Mesenchymal stem cell (in vitro differentiated cells and primary cell): ENCODE measurements at regions not wholly inside any gene's neighbourhood (a gene's known extent, or its start where the extent isn't known, plus 50 kb on each side); places are given as distances from the start of the nearest gene placed in this dataset.

Source experiments
- DNase-seq: peaks from one replicate; pipeline ENCODE4 v3.0.0-alpha.2; 2013
- H2AFZ ChIP-seq: one replicate; pipeline ENCODE4 v1.6.1; 2013; ENCODE audit warnings: low read depth, mild to moderate bottlenecking, control low read depth, inconsistent platforms, low read length, moderate library complexity
- H2AK5ac ChIP-seq: 2 replicates; pipeline ENCODE4 v1.6.1; 2013; ENCODE audit warnings: low read length, moderate library complexity, mild to moderate bottlenecking, inconsistent platforms; ENCODE audit not compliant: severe bottlenecking
- H2BK120ac ChIP-seq: one replicate; pipeline ENCODE4 v1.6.1; 2013; ENCODE audit warnings: low read depth, mild to moderate bottlenecking, inconsistent platforms, low read length, moderate library complexity
- H2BK12ac ChIP-seq, 2 experiments: one replicate each; pipeline ENCODE4 v1.6.1; 2013; ENCODE audit warnings: inconsistent platforms in 2 of 2, low read length in 2 of 2, mild to moderate bottlenecking in 2 of 2, moderate library complexity in 2 of 2, control low read depth in 1 of 2
- H2BK15ac ChIP-seq: one replicate; pipeline ENCODE4 v1.6.1; 2013; ENCODE audit warnings: mild to moderate bottlenecking, low read depth, inconsistent platforms; ENCODE audit not compliant: poor library complexity, severe bottlenecking
- H2BK5ac ChIP-seq: 2 replicates; pipeline ENCODE4 v1.6.1; 2013; ENCODE audit warnings: low read depth, mild to moderate bottlenecking, low read length, control low read depth, inconsistent platforms; ENCODE audit not compliant: poor library complexity, severe bottlenecking
- H3K14ac ChIP-seq, 2 experiments: one replicate each; pipeline ENCODE4 v1.6.1; 2013; ENCODE audit warnings: inconsistent platforms in 2 of 2, low read length in 2 of 2, control low read depth in 1 of 2, mild to moderate bottlenecking in 1 of 2, moderate library complexity in 1 of 2
- H3K18ac ChIP-seq, 2 experiments: one replicate each; pipeline ENCODE4 v1.6.1; 2013; ENCODE audit warnings: inconsistent platforms in 2 of 2, low read length in 2 of 2, control low read depth in 1 of 2, low read depth in 1 of 2, mild to moderate bottlenecking in 1 of 2
- H3K23ac ChIP-seq, 2 experiments: one replicate each; pipeline ENCODE4 v1.6.1; 2013; ENCODE audit warnings: inconsistent platforms in 2 of 2, low read length in 2 of 2, mild to moderate bottlenecking in 2 of 2, moderate library complexity in 2 of 2, control low read depth in 1 of 2
- H3K27ac ChIP-seq: 2 replicates; pipeline ENCODE4 v1.5.1; 2013; ENCODE audit warnings: mild to moderate bottlenecking, moderate library complexity, low read length, control low read depth, inconsistent platforms; ENCODE audit not compliant: poor library complexity, severe bottlenecking
- H3K27me3 ChIP-seq, 2 experiments: 2 replicates each; pipeline versions ENCODE4 v1.6.1 to v1.7.0; 2013; ENCODE audit warnings: low read length in 2 of 2, mild to moderate bottlenecking in 2 of 2, moderate library complexity in 2 of 2, control low read depth in 1 of 2, inconsistent platforms in 1 of 2; ENCODE audit not compliant: control insufficient read depth in 1 of 2, insufficient read depth in 1 of 2
- H3K36me3 ChIP-seq, 2 experiments: 2 replicates each; pipeline versions ENCODE4 v1.6.1 to v1.7.0; 2013; ENCODE audit warnings: low read length in 2 of 2, control low read depth in 1 of 2, inconsistent platforms in 1 of 2, low read depth in 1 of 2, mild to moderate bottlenecking in 1 of 2; ENCODE audit not compliant: insufficient read depth in 2 of 2, control insufficient read depth in 1 of 2
- H3K4ac ChIP-seq, 2 experiments: one replicate each; pipeline ENCODE4 v1.6.1; 2013; ENCODE audit warnings: inconsistent platforms in 2 of 2, low read length in 2 of 2, mild to moderate bottlenecking in 2 of 2, moderate library complexity in 2 of 2, control low read depth in 1 of 2, low read depth in 1 of 2
- H3K4me1 ChIP-seq: 2 replicates; pipeline ENCODE4 v1.6.1; 2013; ENCODE audit warnings: low read depth, low read length, control low read depth; ENCODE audit not compliant: control insufficient read depth, insufficient read depth
- H3K4me2 ChIP-seq: 2 replicates; pipeline ENCODE4 v1.6.1; 2013; ENCODE audit warnings: low read length, mild to moderate bottlenecking, inconsistent platforms; ENCODE audit not compliant: poor library complexity, severe bottlenecking
- H3K4me3 ChIP-seq, 2 experiments: 2 replicates each; pipeline versions ENCODE4 v1.5.1 to v1.7.0; 2013; ENCODE audit warnings: low read length in 2 of 2, mild to moderate bottlenecking in 2 of 2, control low read depth in 1 of 2, low read depth in 1 of 2; ENCODE audit not compliant: insufficient read depth in 1 of 2
- H3K79me1 ChIP-seq: replicated peaks from 2 replicates; pipeline ENCODE4 v1.6.1; 2013; ENCODE audit warnings: mild to moderate bottlenecking, control low read depth, low read length, inconsistent platforms; ENCODE audit not compliant: poor library complexity, severe bottlenecking
- H3K9ac ChIP-seq: 2 replicates; pipeline ENCODE4 v1.7.0; 2013; ENCODE audit warnings: mild to moderate bottlenecking, low read length, moderate library complexity
- H3K9me3 ChIP-seq: 2 replicates; pipeline ENCODE4 v1.7.0; 2013; ENCODE audit warnings: mild to moderate bottlenecking, low read length; ENCODE audit not compliant: control insufficient read depth
- H4K8ac ChIP-seq: one replicate; pipeline ENCODE4 v1.6.1; 2013; ENCODE audit warnings: inconsistent platforms, mild to moderate bottlenecking, low read length, moderate library complexity
- H4K91ac ChIP-seq: one replicate; pipeline ENCODE4 v1.6.1; 2013; ENCODE audit warnings: mild to moderate bottlenecking, low read length, inconsistent platforms
- WGBS: methylation state at CpG from one replicate; pipeline ENCODE4 v1.1.7; 2013; ENCODE audit warnings: mixed read lengths; 5-methylcytosine and 5-hydroxymethylcytosine counted together

GRCh38 chr13:31674051-31674450, 65.3 kb upstream of the RXFP2 start:
- Histone ChIP-seq H2BK120ac (no peak overlapping the region), H3K4me3 (no peak overlapping the region), H3K27ac (no peak overlapping the region), H3K4me2 (no peak overlapping the region), H3K79me1 (no peaks in the 10 kb centered on the region), H2BK5ac (no peak overlapping the region), H4K91ac (no peak overlapping the region), H3K23ac (no peak overlapping the region), H2AK5ac (no peak overlapping the region), H3K27me3 (no peaks in the 10 kb centered on the region), H3K9ac (peak overlapping the region; percentile 6), H3K4me1 (no peaks in the 10 kb centered on the region), H3K18ac (no peak overlapping the region), H4K8ac (no peak overlapping the region), H3K14ac (no peak overlapping the region), H2AFZ (no peak overlapping the region), H2BK12ac (no peak overlapping the region), H3K4ac (no peak overlapping the region), H3K36me3 (no peaks in the 10 kb centered on the region), H2BK15ac (no peak overlapping the region), H3K9me3 (no peaks in the 10 kb centered on the region)
- DNase-seq, result no peak
- no CpG with 5 or more reads among the region's 1 CpG for WGBS

GRCh38 chr13:31675440-31675953, 63.8 kb upstream of the RXFP2 start:
- Histone ChIP-seq H3K27ac (no peak overlapping the region), H2BK15ac (no peak overlapping the region), H3K9ac (no peak overlapping the region), H2AFZ (no peak overlapping the region), H2AK5ac (no peak overlapping the region), H3K4me2 (no peak overlapping the region), H4K8ac (no peak overlapping the region), H2BK12ac (no peak overlapping the region), H3K4me3 (peak overlapping the region in 1 of 2 experiments; percentile 41), H4K91ac (no peak overlapping the region), H3K79me1 (no peaks in the 10 kb centered on the region), H3K4ac (no peak overlapping the region), H3K27me3 (no peaks in the 10 kb centered on the region), H3K23ac (no peak overlapping the region), H3K14ac (no peak overlapping the region), H3K18ac (no peak overlapping the region), H2BK120ac (no peak overlapping the region), H3K4me1 (no peaks in the 10 kb centered on the region), H2BK5ac (no peak overlapping the region), H3K36me3 (no peaks in the 10 kb centered on the region), H3K9me3 (no peaks in the 10 kb centered on the region)
- WGBS, result 44% methylated on average over 3 of the region's 5 CpGs
- DNase-seq, result no peak

GRCh38 chr13:31681133-31681532, 58.2 kb upstream of the RXFP2 start:
- H3K9me3 ChIP-seq, result peaks cover 13% of the 10 kb centered on the region
- no peak overlapping the region for H3K4me3 ChIP-seq
- H3K23ac ChIP-seq, result no peak overlapping the region
- H3K27ac ChIP-seq, result no peak overlapping the region
- no peak overlapping the region for H3K4me2 ChIP-seq
- no peaks in the 10 kb centered on the region for H3K27me3 ChIP-seq
- H2AFZ ChIP-seq, result no peak overlapping the region
- no peak overlapping the region for H2BK15ac ChIP-seq
- H2BK120ac ChIP-seq, result no peak overlapping the region
- H3K79me1 ChIP-seq, result no peaks in the 10 kb centered on the region
- no peak overlapping the region for H4K8ac ChIP-seq
- H3K18ac ChIP-seq, result no peak overlapping the region
- no peak overlapping the region for H2BK5ac ChIP-seq
- no peak overlapping the region for H4K91ac ChIP-seq
- no peaks in the 10 kb centered on the region for H3K36me3 ChIP-seq
- H3K4ac ChIP-seq, result no peak overlapping the region
- no peak overlapping the region for H2BK12ac ChIP-seq
- H3K14ac ChIP-seq, result no peak overlapping the region
- 83% methylated on average over 1 of the region's 2 CpGs for WGBS
- H3K4me1 ChIP-seq, result no peaks in the 10 kb centered on the region
- H2AK5ac ChIP-seq, result no peak overlapping the region
- no peak for DNase-seq
- no peak overlapping the region for H3K9ac ChIP-seq

GRCh38 chr13:31684466-31684865, 54.9 kb upstream of the RXFP2 start:
- H4K91ac ChIP-seq, result no peak overlapping the region
- no peak overlapping the region for H3K4ac ChIP-seq
- no peak overlapping the region for H2AK5ac ChIP-seq
- no peak overlapping the region for H2AFZ ChIP-seq
- peaks cover 13% of the 10 kb centered on the region for H3K9me3 ChIP-seq
- H3K4me1 ChIP-seq, result no peaks in the 10 kb centered on the region
- no peak overlapping the region for H2BK15ac ChIP-seq
- no peak overlapping the region for H3K23ac ChIP-seq
- no peak overlapping the region for H2BK120ac ChIP-seq
- no peak overlapping the region for H3K27ac ChIP-seq
- no peak overlapping the region for H2BK12ac ChIP-seq
- WGBS, result 88% methylated on average over 1 of the region's 2 CpGs
- H4K8ac ChIP-seq, result no peak overlapping the region
- no peak overlapping the region for H2BK5ac ChIP-seq
- no peak overlapping the region for H3K14ac ChIP-seq
- no peak overlapping the region for H3K4me2 ChIP-seq
- no peaks in the 10 kb centered on the region for H3K27me3 ChIP-seq
- H3K79me1 ChIP-seq, result no peaks in the 10 kb centered on the region
- no peak overlapping the region for H3K9ac ChIP-seq
- no peak overlapping the region for H3K18ac ChIP-seq
- H3K36me3 ChIP-seq, result no peaks in the 10 kb centered on the region
- H3K4me3 ChIP-seq, result no peak overlapping the region
- no peak for DNase-seq
